HG03432 (cell line): ENCODE measurements at regions not wholly inside any gene's neighbourhood (a gene's known extent, or its start where the extent isn't known, plus 50 kb on each side); places are given as distances from the start of the nearest gene placed in this dataset.
"Not testable (repeated sequence)": the region's sequence is repeated elsewhere in the genome, so short reads cannot be mapped to it uniquely, and the experiment has no call there.

Source experiments
- ATAC-seq: cut with Tn5 transposase; IDR thresholded peaks from one replicate; pipeline ENCODE4 v1.9.1; 2021; ENCODE audit warnings: mild to moderate bottlenecking, moderate library complexity; ENCODE audit not compliant: unreplicated experiment

DNA sequence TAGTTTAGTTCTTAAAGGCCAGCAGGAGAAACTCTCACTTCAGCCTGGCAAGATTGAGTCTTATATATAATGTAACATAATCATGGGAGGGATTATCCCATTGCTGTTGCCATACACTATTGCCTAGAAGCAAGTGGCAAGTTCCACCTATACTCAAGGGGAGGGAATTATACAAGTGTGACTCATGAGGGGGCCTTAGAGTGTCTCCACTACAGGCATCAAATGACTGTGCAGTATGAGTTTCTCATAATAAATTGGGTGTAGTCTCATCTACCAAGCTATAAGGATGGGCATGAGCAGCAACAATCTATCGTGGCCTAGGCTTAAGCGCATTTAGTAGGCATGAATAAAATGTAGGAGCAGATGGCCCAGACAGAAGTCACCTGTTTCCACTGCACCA, 89.1 kb upstream of the C1GALT1C1 start:
- ATAC-seq, result no peak

DNA sequence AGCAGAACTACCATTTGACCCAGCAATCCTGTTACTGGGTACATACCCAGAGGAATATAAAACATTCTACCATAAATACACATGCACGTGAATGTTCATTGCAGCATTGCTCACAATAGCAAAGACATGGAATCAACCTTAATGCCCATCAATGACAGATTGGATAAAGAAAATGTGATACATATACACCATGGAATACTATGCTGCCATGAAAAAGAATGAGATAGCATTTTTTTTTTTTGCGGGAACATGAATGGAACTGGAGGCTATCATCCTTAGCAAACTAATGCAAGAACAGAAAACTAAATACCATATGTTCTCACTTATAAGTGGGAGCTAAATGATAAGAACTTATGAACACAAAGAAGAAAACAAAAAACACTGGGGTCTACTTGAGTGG, 72.5 kb upstream of the C1GALT1C1 start:
- ATAC-seq, result not testable (repeated sequence)

GRCh38 chrX:120697053-120697452, 67.2 kb upstream of the C1GALT1C1 start:
- ATAC-seq, result peak; percentile 94

DNA sequence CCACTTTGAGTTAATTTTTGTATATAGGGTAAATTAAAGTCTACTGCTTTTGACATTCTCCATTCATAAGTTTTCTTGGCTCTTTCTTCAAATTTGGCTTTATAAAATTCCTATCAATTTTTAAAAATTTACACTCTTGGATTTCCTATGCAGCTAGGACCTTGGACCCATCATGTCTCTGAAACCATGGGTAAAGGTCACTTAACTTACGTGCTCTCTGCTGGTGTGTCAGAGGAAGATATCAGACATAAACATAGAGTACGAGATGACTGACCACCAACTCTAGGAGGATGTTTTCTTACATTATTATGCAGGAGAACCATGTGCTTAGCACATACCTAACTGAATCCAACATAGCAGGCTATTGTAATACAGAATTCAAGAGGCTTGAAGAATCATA, 62.5 kb upstream of the C1GALT1C1 start:
- ATAC-seq, result no peak

GRCh38 chrX:120690941-120691340, 61.1 kb upstream of the C1GALT1C1 start:
- no peak for ATAC-seq

DNA sequence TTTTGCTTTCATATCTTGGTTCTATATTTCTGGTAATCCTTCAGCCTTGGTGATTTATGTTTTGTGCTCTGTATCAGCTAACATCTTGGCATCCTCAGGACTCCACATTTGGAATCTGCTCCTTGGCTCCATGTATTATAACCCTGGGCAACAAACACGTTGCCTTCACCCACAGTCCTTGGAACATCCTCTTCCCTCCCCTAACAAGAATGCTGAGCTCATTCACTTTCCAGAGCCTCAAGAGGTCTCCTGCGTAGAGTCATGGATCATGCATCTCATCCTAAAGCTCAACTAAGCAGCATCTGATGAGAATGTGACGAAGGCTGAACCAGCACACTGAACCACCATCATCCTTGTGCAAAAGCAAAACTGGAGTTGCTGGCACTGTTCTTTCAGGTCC, 60.5 kb upstream of the C1GALT1C1 start:
- no peak for ATAC-seq

GRCh38 chrX:120680090-120680489, 50.2 kb upstream of the C1GALT1C1 start:
- no peak for ATAC-seq
